EL (cell line): ENCODE measurements at regions not wholly inside any gene's neighbourhood (a gene's known extent, or its start where the extent isn't known, plus 50 kb on each side); places are given as distances from the start of the nearest gene placed in this dataset.
A peak's percentile ranks its signal among the peaks of the same experiment; 100 is the strongest.
"Not testable (repeated sequence)": the region's sequence is repeated elsewhere in the genome, so short reads cannot be mapped to it uniquely, and the experiment has no call there.

Source experiments
- DNase-seq: peaks from one replicate; pipeline ENCODE4 v3.0.0-alpha.2; 2016

DNA sequence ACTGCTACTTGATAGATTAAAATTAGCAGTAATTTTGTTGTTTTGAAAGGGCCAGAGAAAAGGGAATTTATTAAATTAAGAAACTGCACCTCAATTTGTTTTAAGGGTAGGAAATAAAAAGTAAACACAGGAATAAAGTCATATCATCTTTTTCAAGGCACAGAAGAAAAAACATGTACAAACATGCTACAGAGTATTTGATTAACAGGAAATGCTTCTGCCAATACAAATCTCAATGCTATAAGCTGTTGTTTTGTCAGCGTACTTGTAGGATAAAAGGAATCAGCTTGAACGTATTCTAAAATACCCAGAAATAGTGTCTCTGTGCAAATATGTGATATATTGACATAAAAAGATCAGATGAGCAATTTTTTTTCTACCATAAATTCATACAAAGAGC, 474.0 kb upstream of the MGAT4C start:
- no peak for DNase-seq

DNA sequence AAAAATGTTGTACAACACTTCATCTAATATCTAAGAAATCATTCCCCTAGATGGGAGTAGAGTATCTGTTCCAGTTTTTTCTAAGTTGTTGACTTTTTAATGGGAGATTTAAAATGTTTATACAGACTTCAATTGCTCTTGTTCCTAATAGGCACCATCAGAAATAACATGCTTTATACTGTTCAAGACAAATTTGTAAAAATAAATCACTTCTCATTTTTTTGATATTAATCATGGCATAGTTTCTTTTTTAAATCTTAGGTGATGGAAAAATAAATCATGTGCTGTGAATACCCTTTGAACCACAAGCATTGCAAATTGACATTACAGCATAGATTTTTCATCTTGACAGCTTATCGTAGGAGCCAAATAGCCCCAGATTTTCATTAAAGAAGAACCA, 473.5 kb upstream of the MGAT4C start:
- no peak for DNase-seq

DNA sequence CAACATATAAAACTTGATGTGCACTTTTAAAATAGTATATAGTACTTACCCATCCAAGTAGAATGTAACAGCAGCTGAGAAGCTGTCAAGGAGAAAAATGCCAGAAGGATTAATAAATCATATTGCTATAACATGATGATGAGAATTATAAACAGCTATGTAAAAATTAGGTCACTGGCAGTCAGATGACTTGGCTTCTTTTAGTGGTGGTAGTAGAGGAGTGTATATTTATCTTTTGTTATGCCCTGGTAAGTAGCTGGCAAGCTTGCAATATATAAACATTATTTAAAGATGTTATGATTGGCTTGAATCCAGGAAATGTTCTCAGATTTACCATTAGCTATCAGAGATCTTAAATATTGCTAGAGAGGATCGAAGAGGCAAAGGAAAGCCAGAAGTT, 471.0 kb upstream of the MGAT4C start:
- DNase-seq = peak; percentile 63

DNA sequence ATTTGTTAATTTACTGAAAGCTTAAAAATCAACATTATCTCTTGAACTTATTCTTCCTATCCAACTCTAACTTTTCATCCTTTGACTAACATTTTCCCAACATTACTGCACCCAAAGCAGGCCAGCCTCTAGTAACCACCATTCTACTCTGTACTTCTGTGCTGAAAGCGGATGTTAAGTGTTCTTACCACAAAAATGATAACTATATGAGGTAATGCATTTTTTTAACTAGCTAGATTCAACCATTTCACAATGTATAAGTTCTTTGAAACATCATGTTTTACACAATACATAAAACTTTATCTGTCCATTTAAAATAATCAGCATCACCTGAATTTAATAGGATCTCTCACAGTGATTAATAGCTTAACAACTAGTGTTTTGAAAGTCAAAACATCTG, 468.5 kb upstream of the MGAT4C start:
- DNase-seq = peak; percentile 72

DNA sequence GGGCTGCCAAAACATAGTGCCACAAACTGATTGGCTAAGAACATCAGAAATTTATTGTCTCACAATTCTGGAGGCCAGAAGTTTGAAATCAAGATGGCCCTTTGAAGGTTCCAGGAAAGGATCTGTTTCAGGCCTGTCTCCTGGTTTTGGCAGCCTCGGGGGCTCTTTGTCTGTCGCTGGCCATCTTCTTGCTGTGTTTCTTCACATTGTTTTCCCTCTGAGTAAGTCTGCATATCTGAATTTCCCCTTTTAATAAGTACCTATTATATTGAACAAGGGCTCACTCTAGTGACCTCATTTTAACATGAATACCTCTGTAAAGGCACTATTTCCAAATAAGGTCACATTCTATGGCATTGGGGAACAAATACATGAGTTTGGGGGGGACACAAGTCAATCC, 467.1 kb upstream of the MGAT4C start:
- no peak for DNase-seq

DNA sequence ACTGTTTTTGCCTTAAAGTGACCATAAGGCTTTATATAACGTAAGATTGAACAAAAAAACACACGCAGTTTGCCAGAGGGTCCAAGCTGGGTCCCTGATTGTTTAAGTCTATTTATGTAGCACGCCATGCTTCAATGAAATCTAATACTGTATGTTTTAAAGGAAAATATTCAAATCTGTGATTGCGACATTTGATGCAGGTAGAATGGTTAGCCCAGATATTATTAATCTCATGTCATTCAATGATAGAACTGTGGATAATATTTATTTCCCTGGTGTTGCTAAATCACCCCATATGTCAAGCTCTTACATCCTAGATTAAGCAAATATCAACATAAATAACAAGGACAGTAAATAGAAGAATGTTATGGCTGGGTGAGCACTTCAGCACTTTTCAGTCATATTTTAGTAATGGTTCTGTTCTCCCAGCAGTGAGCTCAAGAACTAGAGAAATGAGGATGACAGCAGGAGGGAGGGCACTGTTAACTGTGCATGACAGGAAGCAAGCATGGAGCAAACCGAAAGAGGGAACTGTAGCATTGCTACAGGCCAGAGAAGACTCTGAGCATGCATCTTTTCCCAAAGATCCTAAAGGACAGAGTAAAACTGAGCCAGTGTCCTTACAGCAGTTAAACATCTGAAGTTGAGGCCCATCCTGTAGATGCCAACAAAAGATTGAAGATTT, 465.7 kb upstream of the MGAT4C start:
- DNase-seq = no peak

DNA sequence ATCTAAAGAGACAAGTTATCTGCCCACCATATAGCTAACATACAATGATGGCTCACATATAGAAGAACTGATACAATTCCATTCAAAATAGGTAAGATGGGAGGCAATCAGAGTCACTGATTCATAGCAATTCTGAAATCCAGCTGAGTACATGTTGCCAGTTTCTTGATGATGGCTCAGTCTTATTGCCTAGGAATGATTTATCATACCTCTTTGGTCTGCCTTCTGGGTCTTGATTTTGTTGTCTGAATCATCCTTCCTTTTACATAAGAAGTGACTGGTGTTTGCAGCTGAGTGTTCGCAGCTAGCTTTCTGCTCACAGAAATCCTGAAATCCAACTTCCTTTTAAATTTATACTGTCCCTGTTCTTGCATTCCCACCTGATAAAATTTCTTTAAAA, 463.2 kb upstream of the MGAT4C start:
- peak; percentile 44 for DNase-seq

DNA sequence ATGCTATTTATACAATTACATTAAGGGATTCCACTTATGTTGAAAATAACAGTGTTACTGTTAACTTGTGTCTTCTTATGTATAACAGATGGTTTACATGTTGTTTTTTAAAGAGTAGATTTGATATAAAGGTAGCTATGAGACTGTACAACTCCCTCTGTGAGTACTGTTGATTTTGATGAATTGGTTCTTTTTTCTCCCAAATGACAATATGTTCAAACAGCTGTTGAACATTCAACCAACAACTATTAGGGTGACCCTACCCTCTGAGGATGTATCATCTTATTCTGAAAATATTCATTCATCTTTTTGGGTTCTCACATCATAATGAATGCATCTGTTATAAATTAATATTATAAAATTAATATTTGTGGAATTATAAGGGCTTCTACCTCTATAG, 456.9 kb upstream of the MGAT4C start:
- no peak for DNase-seq

DNA sequence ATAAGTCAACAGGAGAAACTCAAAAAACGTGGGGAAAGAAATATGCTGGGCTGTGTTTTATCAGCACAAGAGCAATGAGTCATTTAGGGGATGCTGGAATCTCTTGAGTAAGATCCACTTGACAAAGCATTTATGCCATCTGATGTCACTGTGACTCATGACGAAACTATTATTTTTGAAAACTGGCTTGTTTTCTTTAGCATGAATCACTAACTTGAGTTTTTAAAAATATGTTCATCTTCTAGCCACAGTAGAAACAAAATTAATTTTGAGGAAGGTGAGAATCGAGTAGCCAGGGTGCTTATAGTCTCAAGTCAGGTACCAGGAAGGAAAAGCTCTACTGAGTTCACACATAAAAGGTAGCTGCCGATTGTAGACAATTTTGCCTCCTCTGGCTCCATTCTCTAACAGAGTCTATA, 456.2 kb upstream of the MGAT4C start:
- DNase-seq = peak; percentile 98

DNA sequence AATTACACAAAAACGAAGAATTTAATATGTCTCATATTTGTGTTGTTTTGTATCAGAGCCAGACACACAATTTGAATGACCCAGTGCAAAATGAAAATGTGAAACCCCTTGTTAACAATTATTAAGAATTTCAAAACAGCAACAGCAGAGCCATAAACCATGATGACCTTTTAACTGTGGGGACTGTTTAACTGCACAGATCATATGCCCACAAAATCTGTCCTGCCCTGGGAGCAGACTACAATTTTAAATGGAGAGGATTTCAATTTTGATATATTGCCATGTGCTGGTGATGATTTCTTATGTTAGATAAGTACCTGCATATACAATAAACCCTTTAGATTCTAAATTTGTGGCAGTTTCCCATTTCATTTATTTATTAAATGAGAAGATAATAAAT, 455.5 kb upstream of the MGAT4C start:
- DNase-seq = no peak

DNA sequence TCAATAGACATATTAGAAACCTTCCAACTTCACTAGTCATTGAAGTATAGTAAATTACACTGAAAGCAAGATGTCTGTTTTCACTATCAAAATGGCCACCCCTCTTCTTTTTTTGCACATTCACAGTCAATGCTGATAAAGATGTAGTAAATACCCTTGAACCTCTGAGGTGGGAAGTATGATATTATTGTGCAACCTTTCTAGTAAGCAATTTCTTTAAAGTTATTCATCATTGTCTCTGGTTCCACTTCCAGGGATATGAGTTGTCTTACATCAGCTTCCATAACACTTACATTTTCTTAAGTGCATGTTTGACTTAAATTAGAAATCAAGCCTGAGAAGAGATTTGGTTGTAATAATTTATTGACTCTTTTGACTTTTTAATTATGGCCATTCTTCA, 453.9 kb upstream of the MGAT4C start:
- DNase-seq = peak; percentile 20

DNA sequence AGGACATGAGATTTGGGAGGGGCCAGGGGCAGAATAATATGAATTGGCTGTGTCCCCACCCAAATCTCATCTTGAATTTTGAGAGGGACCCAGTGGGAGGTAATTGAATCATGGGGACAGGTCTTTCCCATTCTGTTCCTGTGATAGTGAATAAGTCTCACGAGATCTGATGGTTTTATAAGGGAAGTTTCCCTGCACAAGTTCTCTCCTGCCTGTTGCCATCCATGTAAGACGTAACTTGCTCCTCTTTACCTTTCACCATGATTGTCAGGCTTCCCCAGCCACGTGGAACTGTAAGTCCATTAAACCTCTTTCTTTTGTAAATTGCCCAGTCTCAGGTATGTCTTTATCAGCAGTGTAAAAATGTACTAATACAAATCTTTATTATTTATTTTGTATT, 452.8 kb upstream of the MGAT4C start:
- DNase-seq = not testable (repeated sequence)

DNA sequence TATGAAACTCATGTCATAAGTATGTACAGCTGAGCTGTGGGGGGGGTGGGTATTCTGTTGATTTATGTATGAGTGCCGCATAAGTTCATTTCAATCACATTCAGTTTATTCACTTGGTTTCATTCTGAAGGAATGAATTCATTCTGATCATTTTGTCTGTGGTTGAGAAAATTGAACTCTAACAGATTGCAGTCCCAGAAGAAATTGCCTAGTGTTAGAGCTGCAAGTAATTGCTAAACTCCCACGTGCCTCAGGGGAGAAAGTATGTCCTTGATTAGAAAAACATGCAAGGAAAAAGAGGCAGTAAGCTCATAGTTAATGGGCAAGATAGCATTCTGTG, 442.4 kb upstream of the MGAT4C start:
- DNase-seq = peak; percentile 20

DNA sequence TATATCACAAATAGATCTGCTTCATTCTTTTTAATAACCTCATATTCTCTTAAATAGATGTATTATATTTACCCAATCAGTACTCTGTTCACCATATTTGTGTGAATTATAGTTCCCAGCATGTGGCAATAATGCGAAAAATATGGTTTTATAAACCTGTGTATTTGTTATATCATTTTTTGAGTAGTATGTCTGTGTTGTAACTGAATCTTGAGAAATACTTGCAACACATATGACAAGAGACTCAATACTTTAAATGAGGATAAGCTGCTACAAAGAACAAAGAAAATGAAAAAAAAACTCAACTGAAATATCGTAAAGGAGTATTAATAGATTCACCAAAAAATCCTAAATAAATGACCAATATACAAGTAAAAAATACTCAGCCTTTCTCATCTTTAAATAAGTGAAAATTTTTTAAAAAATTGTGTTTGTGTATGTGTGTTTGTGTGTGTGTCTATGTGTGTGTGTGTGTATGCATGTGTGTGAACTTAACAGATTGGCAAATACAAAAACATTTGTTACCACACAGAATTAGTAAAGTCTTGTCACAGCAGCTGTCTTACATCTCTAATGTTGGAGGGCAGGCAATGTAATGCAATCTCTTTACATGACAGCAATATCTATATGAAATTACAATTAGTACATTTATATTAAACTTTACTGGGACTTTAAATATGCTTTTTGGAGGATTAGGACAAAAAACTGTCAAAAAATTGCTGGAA, 441.9 kb upstream of the MGAT4C start:
- no peak for DNase-seq

DNA sequence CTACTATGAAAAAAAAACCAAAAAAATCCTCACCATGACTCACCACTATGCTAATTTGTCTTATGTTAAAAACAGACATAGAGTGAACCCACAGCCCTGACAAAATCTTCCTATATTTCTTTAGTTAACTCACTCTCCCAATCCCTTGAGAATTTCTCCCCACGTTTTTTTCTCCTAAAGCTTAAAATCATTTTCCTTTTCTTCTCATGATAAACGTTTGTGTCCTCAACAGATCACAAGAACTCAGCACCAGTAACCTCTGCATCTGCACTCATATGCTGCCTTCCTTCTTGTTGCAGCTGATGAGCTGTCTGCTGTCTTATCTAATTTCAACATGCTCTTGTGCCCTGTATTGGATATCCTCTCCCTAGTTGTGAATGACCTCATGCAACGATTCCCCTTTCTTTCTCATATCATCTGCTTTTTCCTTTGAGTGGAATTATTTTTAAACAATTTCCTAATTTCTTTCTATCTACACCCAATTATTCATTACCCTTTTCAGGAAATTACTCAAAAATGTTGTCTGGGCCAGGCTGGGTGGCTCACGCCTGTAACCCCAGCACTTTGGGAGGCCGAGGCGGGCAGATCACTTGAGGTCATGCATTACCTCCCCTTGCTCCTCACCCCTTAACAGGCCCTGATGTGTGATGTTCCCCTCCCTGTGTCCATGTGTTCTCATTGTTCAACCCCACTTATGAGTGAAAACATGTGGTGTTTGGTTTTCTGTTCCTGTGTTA, 427.5 kb upstream of the MGAT4C start:
- peak; percentile 19 for DNase-seq

DNA sequence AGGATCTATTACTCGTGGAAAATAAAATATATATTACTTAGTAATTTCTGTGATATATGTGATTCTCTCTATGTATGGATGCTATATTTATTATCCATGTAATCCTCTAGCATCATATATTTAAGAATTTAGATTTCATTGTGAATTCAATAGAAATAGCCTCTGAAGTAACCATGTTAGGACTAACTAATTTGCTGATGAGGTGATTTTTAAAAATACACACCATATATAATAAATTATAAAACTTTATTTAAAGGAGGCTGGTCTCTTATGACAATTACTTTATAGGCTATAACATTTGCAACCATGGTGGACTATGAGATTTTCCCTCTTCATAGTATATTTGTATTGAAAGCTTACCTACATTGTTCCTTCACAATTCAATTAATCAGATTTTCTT, 424.9 kb upstream of the MGAT4C start:
- DNase-seq = no peak

DNA sequence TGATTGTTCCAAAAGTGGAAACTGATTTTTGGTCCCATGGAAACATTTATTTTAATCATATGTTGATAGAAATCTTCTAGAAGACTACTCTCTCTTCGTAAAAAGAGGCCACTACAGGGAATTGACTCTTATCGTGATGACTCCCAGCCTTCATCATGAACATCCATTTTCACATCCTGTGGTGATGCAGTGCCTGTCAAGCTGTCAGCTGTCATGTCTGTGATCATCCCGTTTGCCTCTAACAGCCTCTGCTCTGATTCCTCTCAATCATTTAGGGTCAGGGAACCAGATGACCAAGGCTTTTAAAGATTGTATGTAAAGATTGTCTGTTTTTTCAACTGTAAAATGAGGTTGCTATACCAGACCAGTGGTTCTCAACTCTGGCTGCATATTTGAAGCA, 419.0 kb upstream of the MGAT4C start:
- DNase-seq = no peak

DNA sequence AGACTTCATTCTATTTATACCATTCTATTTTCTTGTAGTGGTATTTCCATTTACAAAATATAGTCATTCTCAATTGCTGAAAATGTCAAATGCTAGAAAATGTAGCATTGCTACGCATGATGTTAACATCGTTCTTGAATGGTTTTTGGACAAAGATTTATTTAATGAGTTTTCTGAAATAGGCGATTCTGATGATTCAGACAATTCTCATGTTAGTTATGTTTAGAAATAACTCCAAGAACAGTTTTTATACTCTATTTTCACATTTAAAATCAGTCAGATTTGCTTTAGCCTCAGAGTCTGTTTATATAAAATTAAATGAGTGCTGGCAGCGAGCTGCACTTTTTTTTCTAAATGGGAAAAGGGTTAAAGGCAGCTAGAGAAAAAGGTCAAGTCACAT, 414.8 kb upstream of the MGAT4C start:
- no peak for DNase-seq

DNA sequence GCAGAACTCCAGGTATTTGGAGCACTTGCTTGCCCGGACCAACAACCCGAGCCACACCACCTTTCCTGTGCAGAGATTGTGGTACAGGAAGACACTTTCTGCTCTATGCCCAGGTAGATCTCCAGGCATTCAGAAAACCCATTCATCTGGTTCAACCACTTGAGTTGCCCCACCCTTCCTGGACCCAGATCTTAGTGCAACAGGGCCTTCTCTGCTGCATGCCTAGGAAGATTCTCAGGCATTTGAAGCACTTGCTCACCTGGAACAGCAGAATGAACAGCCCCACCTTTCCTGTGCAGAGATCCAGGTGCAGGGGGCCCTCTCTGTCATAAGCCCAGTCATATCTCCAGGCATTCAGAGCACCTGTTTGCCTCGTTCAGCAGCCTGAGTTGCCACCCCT, 412.8 kb upstream of the MGAT4C start:
- no peak for DNase-seq

DNA sequence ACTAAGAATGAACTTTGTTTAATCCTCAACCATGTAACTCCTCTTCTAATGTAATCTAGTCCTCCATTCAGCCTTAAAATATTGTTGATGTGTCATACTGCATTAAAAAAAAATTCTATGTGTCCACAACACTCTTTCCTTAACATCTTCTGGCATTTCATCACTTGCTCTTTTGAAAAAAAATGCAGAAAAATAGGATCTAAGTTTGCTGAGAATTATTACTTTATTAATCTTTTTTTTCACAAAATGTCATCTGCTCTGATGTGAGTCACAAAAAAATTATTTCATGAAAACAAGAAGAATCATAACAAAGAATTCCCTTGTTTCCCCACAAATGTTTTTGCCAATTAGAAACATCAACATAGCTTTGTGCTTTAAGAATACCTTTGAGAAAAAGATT, 410.1 kb upstream of the MGAT4C start:
- peak; percentile 17 for DNase-seq

DNA sequence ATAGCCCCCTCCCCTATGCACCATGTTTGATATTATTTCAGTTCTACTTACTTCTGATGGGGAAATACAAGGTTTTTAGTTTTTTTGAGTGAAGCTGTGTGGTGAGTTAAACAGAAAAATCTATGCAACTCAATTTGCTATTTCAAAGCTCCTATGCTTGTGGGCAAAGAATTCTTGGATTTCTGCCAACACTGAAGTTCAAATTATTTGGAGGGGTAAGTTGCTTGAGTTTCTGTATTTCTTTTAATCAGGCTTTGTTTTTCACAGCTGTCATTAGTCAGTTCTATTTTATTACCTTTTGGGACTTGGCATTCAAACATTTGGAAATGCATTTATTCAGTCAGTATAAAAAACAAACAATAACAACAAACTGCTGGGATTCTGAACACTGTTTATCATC, 407.5 kb upstream of the MGAT4C start:
- DNase-seq = peak; percentile 5

DNA sequence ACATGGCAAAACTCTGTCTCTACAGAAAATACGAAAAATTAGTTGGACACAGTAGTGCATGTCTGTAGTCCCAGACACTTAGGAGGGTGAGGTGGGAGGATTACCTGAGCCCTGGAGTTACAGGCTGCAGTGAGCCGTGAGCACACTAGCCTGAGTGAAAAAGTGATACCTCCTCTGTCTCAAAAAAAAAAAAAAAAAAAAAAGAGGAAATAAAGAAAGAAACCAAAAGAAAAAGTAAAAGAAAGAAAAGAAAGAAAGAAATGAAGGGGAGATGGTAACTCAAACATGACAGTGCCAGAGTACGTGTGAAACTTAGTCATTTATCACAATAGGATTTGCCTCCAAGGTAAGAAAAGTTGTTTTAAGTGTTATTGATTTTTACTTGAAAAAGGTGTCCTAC, 407.0 kb upstream of the MGAT4C start:
- DNase-seq = no peak

DNA sequence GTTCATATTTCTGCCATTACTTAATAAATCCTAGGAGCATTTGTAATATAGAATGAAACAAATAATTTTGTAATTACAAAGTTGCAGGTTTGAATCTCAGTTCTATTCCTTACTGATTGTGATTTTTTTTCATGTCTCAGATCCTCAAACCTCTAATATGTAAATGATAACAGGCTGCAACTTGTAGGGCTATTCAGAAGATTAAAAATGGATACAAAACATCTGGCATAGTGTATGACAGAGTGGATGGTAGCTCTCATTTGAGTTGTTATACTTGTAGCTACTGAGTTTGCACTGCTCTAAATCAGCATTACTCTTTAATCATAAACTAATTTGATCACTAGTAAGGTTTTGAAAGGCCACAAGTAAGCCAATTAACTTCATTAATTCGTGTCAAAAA, 406.3 kb upstream of the MGAT4C start:
- DNase-seq = no peak

DNA sequence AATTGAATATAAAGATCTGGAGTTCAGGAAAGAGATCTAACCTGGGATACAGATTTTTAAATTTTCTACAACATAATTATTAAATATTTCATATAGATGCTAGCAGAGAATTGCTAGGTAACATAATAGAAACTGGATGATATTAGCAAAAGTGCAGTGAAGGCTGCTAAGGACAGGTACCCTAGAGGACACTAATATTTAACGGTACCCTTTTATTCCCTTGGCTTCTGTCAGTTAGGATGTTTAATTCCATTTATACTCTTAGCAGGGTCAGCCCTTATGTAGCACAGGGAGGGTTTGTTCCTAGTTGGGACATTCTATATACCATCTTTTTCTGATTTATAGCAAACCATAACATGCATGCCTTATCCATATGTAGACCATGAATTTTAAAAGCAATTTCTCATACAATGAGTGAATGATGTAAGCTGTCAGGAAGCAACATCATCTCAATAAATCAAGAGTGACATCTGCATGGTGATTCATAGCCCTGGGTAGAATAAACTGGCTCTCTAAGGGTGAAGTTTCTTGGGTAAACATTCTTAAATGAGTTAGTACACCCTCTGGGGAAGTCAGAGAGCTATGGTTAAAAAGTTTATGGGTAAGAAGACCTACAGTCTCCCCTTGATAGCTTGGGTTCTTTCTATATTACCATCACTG, 404.4 kb upstream of the MGAT4C start:
- DNase-seq = peak; percentile 70
